ENCODE measurements at regions not wholly inside any gene's neighbourhood (a gene's known extent, or its start where the extent isn't known, plus 50 kb on each side); places are given as distances from the start of the nearest gene placed in this dataset.
"Not testable (repeated sequence)": the region's sequence is repeated elsewhere in the genome, so short reads cannot be mapped to it uniquely, and the experiment has no call there.

GRCh38 chr16:17914168-17914567 lies 422.4 kb downstream of the NPIPA8 start:
- H3K4me1 ChIP-seq, result no peaks in the 10 kb centered on the region
- TF ChIP-seq, protein P1, sequence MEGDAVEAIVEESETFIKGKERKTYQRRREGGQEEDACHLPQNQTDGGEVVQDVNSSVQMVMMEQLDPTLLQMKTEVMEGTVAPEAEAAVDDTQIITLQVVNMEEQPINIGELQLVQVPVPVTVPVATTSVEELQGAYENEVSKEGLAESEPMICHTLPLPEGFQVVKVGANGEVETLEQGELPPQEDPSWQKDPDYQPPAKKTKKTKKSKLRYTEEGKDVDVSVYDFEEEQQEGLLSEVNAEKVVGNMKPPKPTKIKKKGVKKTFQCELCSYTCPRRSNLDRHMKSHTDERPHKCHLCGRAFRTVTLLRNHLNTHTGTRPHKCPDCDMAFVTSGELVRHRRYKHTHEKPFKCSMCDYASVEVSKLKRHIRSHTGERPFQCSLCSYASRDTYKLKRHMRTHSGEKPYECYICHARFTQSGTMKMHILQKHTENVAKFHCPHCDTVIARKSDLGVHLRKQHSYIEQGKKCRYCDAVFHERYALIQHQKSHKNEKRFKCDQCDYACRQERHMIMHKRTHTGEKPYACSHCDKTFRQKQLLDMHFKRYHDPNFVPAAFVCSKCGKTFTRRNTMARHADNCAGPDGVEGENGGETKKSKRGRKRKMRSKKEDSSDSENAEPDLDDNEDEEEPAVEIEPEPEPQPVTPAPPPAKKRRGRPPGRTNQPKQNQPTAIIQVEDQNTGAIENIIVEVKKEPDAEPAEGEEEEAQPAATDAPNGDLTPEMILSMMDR (IDR thresholded peaks at IDR 0.05), result no peak
- no peaks in the 10 kb centered on the region for H3K27me3 ChIP-seq
- intact Hi-C loops (cut with DNase I), result no loop called here
- ATAC-seq (no peak), DNase-seq (no peak)
- H3K36me3 ChIP-seq, result no peaks in the 10 kb centered on the region
- H3K4me3 ChIP-seq, result no peak overlapping the region
- H3K27ac ChIP-seq, result no peak overlapping the region
- peaks cover 0 to 27% of the 10 kb centered on the region in 2 donors for H3K9me3 ChIP-seq

DNA sequence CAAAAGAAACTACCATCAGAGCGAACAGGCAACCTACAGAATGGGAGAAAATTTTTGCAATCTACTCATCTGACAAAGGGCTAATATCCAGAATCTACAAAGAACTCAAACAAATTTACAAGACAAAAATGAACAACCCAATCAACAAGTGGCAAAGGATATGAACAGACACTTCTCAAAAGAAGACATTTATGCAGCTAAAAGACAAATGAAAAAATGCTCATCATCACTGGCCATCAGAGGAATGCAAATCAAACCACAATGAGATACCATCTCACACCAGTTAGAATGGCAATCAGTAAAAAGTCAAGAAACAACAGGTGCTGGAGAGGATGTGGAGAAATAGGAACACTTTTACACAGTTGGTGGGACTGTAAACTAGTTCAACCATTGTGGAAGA lies 425.0 kb downstream of the NPIPA8 start:
- H3K4me3 ChIP-seq; intact Hi-C loops (cut with DNase I): not testable (repeated sequence)

GRCh38 chr16:17906626-17907025 lies 429.9 kb downstream of the NPIPA8 start:
- H3K36me3 ChIP-seq; H3K4me1 ChIP-seq; intact Hi-C loops (cut with DNase I); DNase-seq; H3K4me3 ChIP-seq; H3K27ac ChIP-seq; ATAC-seq; H3K27me3 ChIP-seq: not testable (repeated sequence)
- peaks cover 0 to 17% of the 10 kb centered on the region in 2 donors for H3K9me3 ChIP-seq

More for the DNA sequence above, 425.0 kb downstream of the NPIPA8 start:
- not testable (repeated sequence) for H3K27me3 ChIP-seq, ATAC-seq, DNase-seq, H3K4me1 ChIP-seq, H3K27ac ChIP-seq, H3K36me3 ChIP-seq
- H3K9me3 ChIP-seq, result peaks cover 0 to 27% of the 10 kb centered on the region in 2 donors

DNA sequence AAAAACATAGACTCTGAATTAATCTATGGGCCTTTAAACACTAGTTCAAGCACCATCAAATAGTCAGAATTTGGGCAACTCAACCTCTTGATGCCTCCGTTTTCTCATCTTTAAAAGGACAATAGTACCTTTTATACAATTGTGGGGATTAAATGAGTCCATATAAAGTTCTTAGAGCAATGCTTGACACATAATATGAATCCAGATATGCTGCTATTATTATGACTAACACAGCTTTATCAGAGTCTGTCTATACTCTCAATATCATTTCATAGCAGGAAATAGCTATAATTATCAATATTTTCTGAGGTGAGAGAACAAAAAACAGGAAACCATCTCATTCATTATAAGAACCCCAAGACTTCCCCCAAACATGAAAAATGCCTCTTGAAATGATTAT lies 430.5 kb upstream of the XYLT1 start:
- no peaks in the 10 kb centered on the region for H3K27me3 ChIP-seq
- intact Hi-C loops (cut with DNase I), result no loop called here
- no peak for DNase-seq
- no peak overlapping the region for H3K4me3 ChIP-seq
- TF ChIP-seq, protein P1 (IDR thresholded peaks at IDR 0.05), result no peak
- H3K27ac ChIP-seq, result no peak overlapping the region
- ATAC-seq, result no peak
- no peaks in the 10 kb centered on the region for H3K36me3 ChIP-seq
- no peaks in the 10 kb centered on the region for H3K4me1 ChIP-seq
- H3K9me3 ChIP-seq, result peaks cover 0 to 6% of the 10 kb centered on the region in 2 donors

- Histone ChIP-seq H3K27me3 (no peaks in the 10 kb centered on the region), H3K4me3 (no peak overlapping the region), H3K9me3 (peaks cover 0 to 1% of the 10 kb centered on the region in 2 donors), H3K4me1 (no peaks in the 10 kb centered on the region), H3K27ac (no peak overlapping the region), H3K36me3 (no peaks in the 10 kb centered on the region)
- DNase-seq, result no peak
- intact Hi-C loops (cut with DNase I), result no loop called here
- TF ChIP-seq, protein P1 (IDR thresholded peaks at IDR 0.05), result no peak
- ATAC-seq, result no peak
Measured at GRCh38 chr16:17899141-17899540, 428.4 kb upstream of the XYLT1 start.

GRCh38 chr16:17887963-17888362 lies 417.2 kb upstream of the XYLT1 start:
- DNase-seq (no peak), ATAC-seq (no peak)
- H3K27ac ChIP-seq, result no peak overlapping the region
- no peaks in the 10 kb centered on the region for H3K9me3 ChIP-seq
- no peaks in the 10 kb centered on the region for H3K4me1 ChIP-seq
- no peaks in the 10 kb centered on the region for H3K27me3 ChIP-seq
- no peak overlapping the region for H3K4me3 ChIP-seq
- TF ChIP-seq, protein P1 (IDR thresholded peaks at IDR 0.05), result no peak
- no peaks in the 10 kb centered on the region for H3K36me3 ChIP-seq
- intact Hi-C loops (cut with DNase I), result no loop called here

Measured in left lung (tissue), 4 donors.